Stimulated activated CD8-positive, alpha-beta memory T cell treated with anti-CD3 and anti-CD28 coated beads, Interleukin-4, amount 100 ng/mL, for 1 hour (primary cell): ENCODE measurements at regions not wholly inside any gene's neighbourhood (a gene's known extent, or its start where the extent isn't known, plus 50 kb on each side); places are given as distances from the start of the nearest gene placed in this dataset.

ENCODE experiments used
- DNase-seq, 2 donors: peaks; one replicate each; pipeline ENCODE4 v3.0.0-alpha.2; 2020; ENCODE audit warnings: low read depth in 2 of 2, low spot score in 1 of 2

DNA sequence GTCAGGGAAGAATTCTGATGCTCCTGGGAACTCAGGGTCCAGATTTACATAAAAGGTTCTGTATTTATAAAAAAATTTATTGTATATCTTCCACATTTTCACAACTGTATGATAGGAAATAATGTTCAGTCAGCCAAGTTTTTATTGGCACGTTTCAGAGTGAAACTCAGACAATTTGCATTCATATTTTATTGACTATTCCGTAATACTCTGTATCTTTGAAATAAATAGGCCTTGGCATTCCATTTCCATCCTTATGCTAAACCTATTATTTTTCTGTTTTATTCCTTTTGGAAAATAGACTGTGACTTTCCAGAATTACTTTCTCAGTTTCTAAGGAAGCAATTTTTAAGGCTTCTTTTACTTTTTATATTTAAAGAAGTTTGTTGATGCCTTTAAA, 329.0 kb downstream of the OLFM3 start:
- no peak for DNase-seq

- DNase-seq: no peak
These were observed 313.6 kb downstream of the OLFM3 start for GRCh38 chr1:101683136-101683535.

- DNase-seq: no peak
These were observed 313.2 kb downstream of the OLFM3 start for GRCh38 chr1:101683561-101683960.

GRCh38 chr1:101697072-101697471, 299.7 kb downstream of the OLFM3 start:
- DNase-seq: no peak

DNA sequence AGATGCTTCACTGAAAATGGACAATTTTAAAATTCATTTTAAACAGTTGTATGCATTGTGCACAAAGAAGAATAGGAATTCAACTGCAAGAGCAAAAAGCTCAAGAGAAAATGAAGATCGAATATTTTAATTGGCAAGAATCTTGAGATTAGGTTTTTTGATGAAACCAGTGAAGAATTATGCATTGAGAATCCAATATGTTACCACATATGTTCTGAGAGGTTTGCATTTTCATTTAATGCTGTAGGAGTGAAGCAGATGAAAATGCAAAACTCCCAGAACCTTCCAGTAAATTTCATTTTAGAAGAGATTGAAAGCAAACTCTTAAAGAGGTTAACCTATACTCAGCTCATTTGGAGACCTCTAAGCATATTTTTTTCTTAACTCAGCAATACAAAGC, 298.0 kb downstream of the OLFM3 start:
- DNase-seq: no peak

GRCh38 chr1:101704895-101705294, 291.8 kb downstream of the OLFM3 start:
- no peak for DNase-seq

GRCh38 chr1:101706366-101706765, 290.4 kb downstream of the OLFM3 start:
- DNase-seq: no peak

DNA sequence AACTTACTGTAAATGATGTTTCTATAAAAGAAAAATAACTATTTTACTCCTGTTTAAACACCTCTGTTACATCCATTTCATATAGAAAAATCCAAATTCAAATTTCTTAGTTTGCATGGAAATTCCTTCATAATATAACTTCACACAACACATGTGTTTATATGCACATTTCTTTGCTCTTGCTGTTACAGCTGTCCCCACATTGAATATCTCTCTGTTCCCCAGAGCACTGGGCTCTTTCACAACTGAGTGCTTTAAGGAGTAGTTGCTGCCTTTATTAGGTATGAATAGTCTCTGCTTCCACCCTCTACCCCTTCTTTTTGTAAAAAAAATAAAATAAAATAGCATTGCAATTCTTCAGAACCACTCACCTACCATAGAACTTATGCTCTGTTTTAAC, 287.0 kb downstream of the OLFM3 start:
- no peak for DNase-seq

GRCh38 chr1:101713760-101714159, 283.0 kb downstream of the OLFM3 start:
- no peak for DNase-seq

GRCh38 chr1:101723415-101723814, 273.3 kb downstream of the OLFM3 start:
- DNase-seq: no peak

- DNase-seq: no peak
These were observed 268.7 kb downstream of the OLFM3 start for GRCh38 chr1:101728029-101728428.

- no peak for DNase-seq
These were observed 266.2 kb downstream of the OLFM3 start for GRCh38 chr1:101730559-101730958.

DNA sequence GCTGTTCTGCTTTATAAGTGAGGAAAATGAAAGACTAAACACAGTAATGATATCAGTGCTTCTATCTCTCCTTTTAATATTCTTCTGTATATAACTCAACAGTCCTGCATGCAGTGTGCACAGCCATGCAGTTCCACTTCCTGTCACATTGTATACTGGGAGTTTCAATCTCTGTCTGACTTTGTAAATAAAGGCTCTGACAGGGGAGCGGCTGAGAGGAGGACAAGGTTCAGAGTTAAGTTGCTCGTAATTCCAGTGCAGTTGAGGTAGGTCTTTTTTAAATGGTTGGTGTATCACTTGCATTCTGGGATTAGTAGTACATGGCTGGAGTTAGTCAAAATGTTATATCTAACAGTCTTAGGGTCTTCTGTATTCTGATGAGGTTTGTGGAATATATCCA, 264.5 kb downstream of the OLFM3 start:
- no peak for DNase-seq

GRCh38 chr1:101733340-101733739, 263.4 kb downstream of the OLFM3 start:
- no peak for DNase-seq

GRCh38 chr1:101738475-101738874, 258.3 kb downstream of the OLFM3 start:
- DNase-seq: no peak

GRCh38 chr1:101739146-101739545, 257.6 kb downstream of the OLFM3 start:
- no peak for DNase-seq

- DNase-seq: no peak
These were observed 256.8 kb downstream of the OLFM3 start for GRCh38 chr1:101739826-101740330.

DNA sequence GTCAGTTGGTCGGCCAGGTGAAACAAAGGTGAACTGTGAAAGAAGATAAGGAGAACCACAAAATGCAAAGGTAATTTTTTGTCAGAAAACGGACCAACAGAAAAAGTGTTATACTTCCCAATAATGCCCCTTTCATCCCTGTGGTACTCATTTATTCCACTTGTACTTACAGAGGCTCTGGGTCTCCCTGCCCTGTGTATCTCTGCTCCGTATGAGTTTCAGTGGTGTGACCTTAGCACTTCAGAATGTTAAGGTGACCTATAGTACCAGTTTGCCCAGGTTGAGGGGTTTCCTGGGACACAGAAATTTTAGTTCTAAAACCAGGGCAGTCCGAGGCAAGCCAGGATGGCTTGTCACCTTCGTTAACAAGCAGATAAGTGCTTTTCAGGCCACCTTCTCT, 254.8 kb downstream of the OLFM3 start:
- DNase-seq: no peak

GRCh38 chr1:101742509-101742908, 254.2 kb downstream of the OLFM3 start:
- no peak for DNase-seq

- no peak for DNase-seq
These were observed 251.0 kb downstream of the OLFM3 start for GRCh38 chr1:101745551-101746270.

DNA sequence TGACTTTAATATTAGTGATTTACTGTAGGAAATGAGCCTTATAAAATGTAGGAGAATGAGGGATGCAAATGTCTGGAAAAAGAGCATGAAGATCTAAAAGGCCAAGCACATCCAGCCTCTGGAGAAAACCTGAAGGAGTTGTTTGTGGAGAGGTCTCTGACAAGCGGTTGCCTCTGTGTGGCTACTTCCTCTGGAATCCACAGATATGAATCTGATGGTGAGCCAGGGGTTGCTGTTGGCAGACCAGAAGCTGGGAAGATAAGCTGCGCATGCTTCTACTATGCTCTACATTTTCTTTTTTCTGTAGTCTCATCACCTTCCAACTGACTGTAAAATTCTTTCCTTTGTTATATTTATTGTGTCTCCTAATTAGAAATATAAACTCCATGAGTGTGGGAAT, 248.6 kb downstream of the OLFM3 start:
- no peak for DNase-seq
